Uterus (tissue), 2 donors: ENCODE measurements at regions not wholly inside any gene's neighbourhood (a gene's known extent, or its start where the extent isn't known, plus 50 kb on each side); places are given as distances from the start of the nearest gene placed in this dataset.

ENCODE experiments used
- CTCF ChIP-seq, 4 experiments: fragments of 200-600 bp in 2 of 4; fragments of 450-650 bp in 2 of 4; sonication (generic) in 2 of 4; IDR thresholded peaks; one replicate each; pipeline ENCODE4 v1.5.1; 2016 to 2019; ENCODE audit warnings: antibody characterized with exemption in 4 of 4, mild to moderate bottlenecking in 2 of 4, moderate library complexity in 1 of 4
- POLR2A ChIP-seq, 2 donors: fragments of 450-650 bp; IDR thresholded peaks; one replicate each; pipeline ENCODE4 v1.6.1; 2016; ENCODE audit warnings: antibody characterized with exemption in 2 of 2, mild to moderate bottlenecking in 1 of 2, moderate library complexity in 1 of 2

GRCh38 chr18:78679613-78680260, 299.9 kb upstream of the SALL3 start:
- TF ChIP-seq POLR2A (IDR thresholded peaks at IDR 0.05) (no peak), CTCF (IDR thresholded peaks at IDR 0.05) (no peak)
